ENCODE measurements at regions not wholly inside any gene's neighbourhood (a gene's known extent, or its start where the extent isn't known, plus 50 kb on each side); places are given as distances from the start of the nearest gene placed in this dataset.

GRCh38 chr5:34552686-34553085, 103.4 kb upstream of the RAI14 start:
- Histone ChIP-seq H3K9me2 (ENCODE audit: low read depth, low read length) (no peaks in the 10 kb centered on the region), H3K9ac (ENCODE audit: low read length) (no peak overlapping the region), H3K4me1 (ENCODE audit: insufficient read depth, low read length, severe bottlenecking) (no peaks in the 10 kb centered on the region), H4K20me1 (ENCODE audit: insufficient read depth, low read length) (no peaks in the 10 kb centered on the region), H3K9me3 (ENCODE audit: low read length) (no peaks in the 10 kb centered on the region), H2AFZ (ENCODE audit: low read length) (no peak overlapping the region), H3K27ac (ENCODE audit: low read depth, low read length, poor library complexity, severe bottlenecking) (no peak overlapping the region), H3K79me2 (ENCODE audit: insufficient read depth, low read length) (no peaks in the 10 kb centered on the region), H3K27me3 (ENCODE audit: insufficient read depth, low read length) (no peaks in the 10 kb centered on the region), H3K36me3 (ENCODE audit: insufficient read depth, low read length) (no peaks in the 10 kb centered on the region), H3K4me3 (ENCODE audit: low read depth, low read length, poor library complexity, severe bottlenecking) (no peak overlapping the region), H3F3A (ENCODE audit: insufficient read depth, low read length) (no peaks in the 10 kb centered on the region), H3K4me2 (ENCODE audit: low read length) (no peak overlapping the region)
- no peak for TF ChIP-seq CTCF (IDR thresholded peaks at IDR 0.05; ENCODE audit: low read length)
- TF ChIP-seq EZH2 (IDR thresholded peaks at IDR 0.05; ENCODE audit: borderline replicate concordance, low read length) = no peak

DNA sequence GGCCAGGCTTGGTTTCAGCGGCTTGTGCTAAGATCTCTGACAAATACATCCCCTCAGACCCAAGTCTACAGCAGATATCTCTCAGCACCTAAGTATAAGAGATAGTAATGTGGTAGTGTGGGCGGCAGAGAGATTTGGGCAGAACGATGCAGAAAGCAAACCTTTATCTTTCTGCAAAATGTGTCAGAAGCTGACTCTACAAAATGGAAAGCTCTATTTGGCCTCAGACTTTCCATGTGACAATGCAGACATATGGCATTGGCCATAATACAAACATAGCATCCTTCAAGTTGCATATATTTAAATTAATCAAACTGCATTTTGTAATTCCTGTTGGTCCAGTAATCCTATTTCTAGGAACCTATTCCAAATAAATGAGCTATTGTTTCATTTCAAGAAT, 102.5 kb upstream of the RAI14 start:
- Histone ChIP-seq H3K9me2 (ENCODE audit: low read depth, low read length) (no peaks in the 10 kb centered on the region), H3K9me3 (ENCODE audit: low read length) (no peaks in the 10 kb centered on the region), H3K4me2 (ENCODE audit: low read length) (no peak overlapping the region), H3K4me1 (ENCODE audit: insufficient read depth, low read length, severe bottlenecking) (no peaks in the 10 kb centered on the region), H3K27me3 (ENCODE audit: insufficient read depth, low read length) (no peaks in the 10 kb centered on the region), H3K4me3 (ENCODE audit: low read depth, low read length, poor library complexity, severe bottlenecking) (no peak overlapping the region), H3K27ac (ENCODE audit: low read depth, low read length, poor library complexity, severe bottlenecking) (no peak overlapping the region), H4K20me1 (ENCODE audit: insufficient read depth, low read length) (no peaks in the 10 kb centered on the region), H3K9ac (ENCODE audit: low read length) (no peak overlapping the region), H3K79me2 (ENCODE audit: insufficient read depth, low read length) (no peaks in the 10 kb centered on the region), H3K36me3 (ENCODE audit: insufficient read depth, low read length) (no peaks in the 10 kb centered on the region), H2AFZ (ENCODE audit: low read length) (no peak overlapping the region), H3F3A (ENCODE audit: insufficient read depth, low read length) (no peaks in the 10 kb centered on the region)
- TF ChIP-seq EZH2 (IDR thresholded peaks at IDR 0.05; ENCODE audit: borderline replicate concordance, low read length) = no peak
- no peak for TF ChIP-seq CTCF (IDR thresholded peaks at IDR 0.05; ENCODE audit: low read length)

DNA sequence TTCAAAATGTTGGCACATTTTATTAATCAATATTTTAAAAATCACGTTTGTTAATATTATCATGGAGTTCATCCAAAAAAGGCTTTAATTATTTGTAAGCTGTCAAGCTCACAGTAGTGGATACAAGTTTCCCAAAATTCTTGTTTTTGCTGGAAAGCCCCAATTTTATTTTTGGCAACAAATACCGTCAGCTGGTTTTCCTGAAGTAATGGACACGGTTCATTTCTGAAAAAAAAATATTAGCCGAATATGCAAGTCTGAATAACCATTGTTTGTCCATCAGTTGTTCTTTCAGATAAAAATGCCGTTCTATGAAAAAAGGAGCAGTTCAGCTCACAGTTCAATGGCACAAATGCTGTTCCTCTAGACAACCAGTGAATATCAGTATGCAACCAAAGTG, 101.5 kb upstream of the RAI14 start:
- Histone ChIP-seq H3K36me3 (ENCODE audit: insufficient read depth, low read length) (no peaks in the 10 kb centered on the region), H3K4me1 (ENCODE audit: insufficient read depth, low read length, severe bottlenecking) (no peaks in the 10 kb centered on the region), H3F3A (ENCODE audit: insufficient read depth, low read length) (no peaks in the 10 kb centered on the region), H3K9me3 (ENCODE audit: low read length) (no peaks in the 10 kb centered on the region), H3K9ac (ENCODE audit: low read length) (no peak overlapping the region), H3K4me3 (ENCODE audit: low read depth, low read length, poor library complexity, severe bottlenecking) (no peak overlapping the region), H3K27me3 (ENCODE audit: insufficient read depth, low read length) (no peaks in the 10 kb centered on the region), H3K9me2 (ENCODE audit: low read depth, low read length) (no peaks in the 10 kb centered on the region), H3K27ac (ENCODE audit: low read depth, low read length, poor library complexity, severe bottlenecking) (no peak overlapping the region), H3K79me2 (ENCODE audit: insufficient read depth, low read length) (no peaks in the 10 kb centered on the region), H3K4me2 (ENCODE audit: low read length) (no peak overlapping the region), H4K20me1 (ENCODE audit: insufficient read depth, low read length) (no peaks in the 10 kb centered on the region), H2AFZ (ENCODE audit: low read length) (no peak overlapping the region)
- TF ChIP-seq EZH2 (IDR thresholded peaks at IDR 0.05; ENCODE audit: borderline replicate concordance, low read length) = no peak
- no peak for TF ChIP-seq CTCF (IDR thresholded peaks at IDR 0.05; ENCODE audit: low read length)

Measured in OCI-LY1 (cell line).